ENCODE measurements at regions not wholly inside any gene's neighbourhood (a gene's known extent, or its start where the extent isn't known, plus 50 kb on each side); places are given as distances from the start of the nearest gene placed in this dataset.

- TF ChIP-seq NEUROD1 (IDR thresholded peaks at IDR 0.05; ENCODE audit: borderline replicate concordance, low read depth, low read length, partially characterized antibody) = no peak
- no peak for TF ChIP-seq NR2F6 (CRISPR knock-in tag; IDR thresholded peaks at IDR 0.05)
- no peak for TF ChIP-seq YBX1 (IDR thresholded peaks at IDR 0.05)
- no peak for TF ChIP-seq FOS (IDR thresholded peaks at IDR 0.05; ENCODE audit: extremely low read depth, insufficient read length)
- no peak for TF ChIP-seq U2AF2 (optimal IDR thresholded peaks at IDR 0.05; ENCODE audit: low read depth, low read length)
- TF ChIP-seq SMAD2 (IDR thresholded peaks at IDR 0.05; ENCODE audit: low read depth, low read length) = no peak
- TF ChIP-seq DMBX1 (CRISPR knock-in tag; IDR thresholded peaks at IDR 0.05; ENCODE audit: borderline replicate concordance) = no peak
These were observed 143.9 kb upstream of the TSC22D1 start (continued) for GRCh38 chr13:44719857-44720671.

- intact Hi-C loops (cut with micrococcal nuclease) (no loop called here), in situ Hi-C loops (cut with MboI) (no loop called here)
- Histone ChIP-seq H3K36me3 (ENCODE audit: control insufficient read depth, insufficient read depth, low read length) (no peaks in the 10 kb centered on the region), H3K9ac (ENCODE audit: insufficient read depth in 1 of 2, low read depth in 2 of 2, low read length in 2 of 2) (no peak overlapping the region), H3K27ac (ENCODE audit: extremely low read depth, low read depth, low read length) (no peak overlapping the region), H3K4me3 (no peak overlapping the region), H4K20me1 (replicated peaks; ENCODE audit: control insufficient read depth, insufficient read depth, low read length) (no peaks in the 10 kb centered on the region), H3K4me2 (ENCODE audit: insufficient read depth, low read length) (no peak overlapping the region), H2AFZ (ENCODE audit: low read depth, low read length) (no peak overlapping the region), H3K9me3 (replicated peaks; ENCODE audit: control insufficient read depth, insufficient read depth, low read depth, low read length) (no peaks in the 10 kb centered on the region), H3K4me1 (replicated peaks in 1 of 2; ENCODE audit: control insufficient read depth in 2 of 2, insufficient read depth in 2 of 2, low read length in 2 of 2) (no peaks in the 10 kb centered on the region), H3K27me3 (ENCODE audit: control insufficient read depth in 2 of 2, insufficient read depth in 2 of 2, low read length in 2 of 2) (peaks cover 0 to 6% of the 10 kb centered on the region in 2 experiments; a peak in 3 of 5 replicates), H3K79me2 (ENCODE audit: control insufficient read depth, insufficient read depth, low read length) (no peaks in the 10 kb centered on the region), H3K9me1 (ENCODE audit: control insufficient read depth, insufficient read depth, low read length) (no peaks in the 10 kb centered on the region)
- DNase-seq (ENCODE audit: extremely low read depth in 1 of 4, low spot score in 3 of 4) (no peak), ATAC-seq (no peak), FAIRE-seq (no peak)
- ChIA-PET POLR2A (no interaction called here), CTCF (ENCODE audit: low intra/inter-chr PET ratio) (no interaction called here)
- TF ChIP-seq MCM5 (IDR thresholded peaks at IDR 0.05; ENCODE audit: low read depth) (no peak), SLC30A9 (CRISPR knock-in tag; IDR thresholded peaks at IDR 0.05) (no peak), DACH1 (IDR thresholded peaks at IDR 0.05; ENCODE audit: partially characterized antibody) (no peak), NFYB (IDR thresholded peaks at IDR 0.05; ENCODE audit: extremely low read depth, insufficient read length) (no peak), ZNF140 (CRISPR knock-in tag; IDR thresholded peaks at IDR 0.05) (no peak), RBM14 (IDR thresholded peaks at IDR 0.05; ENCODE audit: borderline replicate concordance, insufficient read depth, low read depth, low read length) (no peak)
- 0% methylated on average over 4 of the region's 4 CpGs for WGBS (ENCODE audit: insufficient coverage, low coverage, missing lambda C conversion rate)
- BruUV-seq (replicated peaks) = no TSS peak
These were observed 142.3 kb upstream of the TSC22D1 start for GRCh38 chr13:44718467-44718866.
